GM12891 (cell line): ENCODE measurements at regions not wholly inside any gene's neighbourhood (a gene's known extent, or its start where the extent isn't known, plus 50 kb on each side); places are given as distances from the start of the nearest gene placed in this dataset.

Source experiments
- POLR2A ChIP-seq: IDR thresholded peaks from 2 replicates; pipeline ENCODE4 v1.6.1; 2011; ENCODE audit warnings: low read depth, low read length, control low read depth
- POLR2AphosphoS5 ChIP-seq: IDR thresholded peaks from 2 replicates; pipeline ENCODE4 v1.6.1; 2011; ENCODE audit warnings: low read depth, low read length, control low read depth
- POU2F2 ChIP-seq: IDR thresholded peaks from 2 replicates; pipeline ENCODE4 v1.6.1; 2011; ENCODE audit warnings: low read depth, mild to moderate bottlenecking, control low read depth, low read length, moderate library complexity
- SPI1 ChIP-seq: IDR thresholded peaks from 2 replicates; pipeline ENCODE4 v1.6.1; 2011; ENCODE audit warnings: low read depth, low read length, control low read depth

GRCh38 chr4:10741961-10742699, 57.6 kb upstream of the CLNK start:
- TF ChIP-seq POLR2A (no peak), SPI1 (no peak), POLR2AphosphoS5 (no peak), POU2F2 (no peak)
